Retinal pigment epithelial cell (primary cell): ENCODE measurements at regions not wholly inside any gene's neighbourhood (a gene's known extent, or its start where the extent isn't known, plus 50 kb on each side); places are given as distances from the start of the nearest gene placed in this dataset.
"Not testable (repeated sequence)": the region's sequence is repeated elsewhere in the genome, so short reads cannot be mapped to it uniquely, and the experiment has no call there.

Experiments used
- DNase-seq: peaks from one replicate; pipeline ENCODE4 v3.0.0-alpha.2; 2010; ENCODE audit warnings: low read depth
- H3K4me3 ChIP-seq: 2 replicates; pipeline ENCODE4 v1.5.1; 2011; ENCODE audit warnings: mild to moderate bottlenecking, low read length, control low read depth, moderate library complexity
- CTCF ChIP-seq: conservative IDR thresholded peaks from 2 replicates; pipeline ENCODE4 v1.5.1; 2011; ENCODE audit warnings: low read depth, low read length, control low read depth, inconsistent platforms

GRCh38 chr4:156290811-156291210 lies 337.1 kb upstream of the CTSO start:
- H3K4me3 ChIP-seq, result no peak overlapping the region
- DNase-seq, result no peak
- no peak for TF ChIP-seq CTCF

GRCh38 chr4:156290026-156290425 lies 336.4 kb upstream of the CTSO start:
- H3K4me3 ChIP-seq, DNase-seq: not testable (repeated sequence)

GRCh38 chr4:156280686-156281085 lies 327.0 kb upstream of the CTSO start:
- no peak overlapping the region for H3K4me3 ChIP-seq
- TF ChIP-seq CTCF, result no peak
- no peak for DNase-seq

DNA sequence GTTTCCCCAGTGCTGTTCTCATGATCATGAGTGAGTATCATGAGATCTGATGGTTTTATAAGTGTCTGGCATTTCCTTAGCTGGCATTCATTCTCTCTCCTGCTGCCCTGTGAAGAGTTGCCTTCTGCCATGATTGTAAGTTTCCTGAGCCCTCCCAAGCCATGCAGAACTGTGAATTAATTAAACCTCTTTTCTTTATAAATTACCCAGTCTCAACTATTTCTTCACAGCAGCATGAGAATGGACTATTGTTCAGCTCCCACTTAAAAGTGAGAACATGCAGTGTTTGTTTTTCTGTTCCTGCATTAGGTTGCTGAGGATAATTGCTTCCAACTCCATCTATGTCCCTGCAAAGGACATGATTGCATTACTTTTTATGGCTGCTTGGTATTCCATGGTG lies 311.7 kb upstream of the CTSO start:
- H3K4me3 ChIP-seq, result no peak overlapping the region
- TF ChIP-seq CTCF, result no peak
- DNase-seq, result no peak

- DNase-seq, result no peak
- no peak overlapping the region for H3K4me3 ChIP-seq
- no peak for TF ChIP-seq CTCF
Measured at GRCh38 chr4:156261230-156261629, 307.6 kb upstream of the CTSO start.

GRCh38 chr4:156255230-156256007 lies 301.8 kb upstream of the CTSO start:
- no peak for DNase-seq
- TF ChIP-seq CTCF, result no peak
- H3K4me3 ChIP-seq, result no peak overlapping the region

- no peak overlapping the region for H3K4me3 ChIP-seq
- DNase-seq, result no peak
- TF ChIP-seq CTCF, result no peak
Measured at GRCh38 chr4:156252358-156252921, 298.8 kb upstream of the CTSO start.
